Hepatocyte (in vitro differentiated cells): ENCODE measurements at regions not wholly inside any gene's neighbourhood (a gene's known extent, or its start where the extent isn't known, plus 50 kb on each side); places are given as distances from the start of the nearest gene placed in this dataset.

Experiments
- CTCF ChIP-seq: fragments of 200-600 bp; sonication (generic); IDR thresholded peaks from 2 replicates; pipeline ENCODE4 v1.5.1; 2016; ENCODE audit warnings: antibody characterized with exemption, mild to moderate bottlenecking; ENCODE audit not compliant: poor library complexity
- EZH2 ChIP-seq: fragments of 200-600 bp; sonication (generic); IDR thresholded peaks from 2 replicates; pipeline ENCODE4 v1.6.1; 2016; ENCODE audit warnings: antibody characterized with exemption, mild to moderate bottlenecking, borderline replicate concordance

GRCh38 chr3:21220944-21221343, 530.1 kb downstream of the ZNF385D start:
- TF ChIP-seq CTCF (no peak), EZH2 (no peak)
